RWPE2 (cell line): ENCODE measurements at regions not wholly inside any gene's neighbourhood (a gene's known extent, or its start where the extent isn't known, plus 50 kb on each side); places are given as distances from the start of the nearest gene placed in this dataset.

ENCODE experiments used
- ATAC-seq: fragments of 200-7000 bp; cut with Tn5 transposase; 3 replicates; pipeline ENCODE4 v1.9.1; 2021; ENCODE audit warnings: low read depth
- DNase-seq: peaks from one replicate; pipeline ENCODE4 v3.0.0-alpha.2; 2020; ENCODE audit warnings: low spot score
- H3K27ac ChIP-seq: fragments of 450-650 bp; 2 replicates; pipeline ENCODE4 v1.5.1; 2017; ENCODE audit warnings: mild to moderate bottlenecking; ENCODE audit not compliant: poor library complexity, severe bottlenecking
- H3K27me3 ChIP-seq: fragments of 250-450 bp; sonication (Bioruptor Pico); 2 replicates; pipeline ENCODE4 v1.5.1; 2021; ENCODE audit warnings: mild to moderate bottlenecking, moderate library complexity; ENCODE audit not compliant: insufficient read depth, poor library complexity, severe bottlenecking
- H3K36me3 ChIP-seq: fragments of 250-450 bp; sonication (Bioruptor Pico); 2 replicates; pipeline ENCODE4 v1.5.1; 2020; ENCODE audit warnings: low read depth, mild to moderate bottlenecking, moderate library complexity
- H3K4me1 ChIP-seq: fragments of 250-450 bp; sonication (Bioruptor Pico); 2 replicates; pipeline ENCODE4 v1.5.1; 2021; ENCODE audit warnings: mild to moderate bottlenecking, moderate library complexity; ENCODE audit not compliant: insufficient read depth, poor library complexity, severe bottlenecking
- H3K4me3 ChIP-seq: fragments of 250-450 bp; sonication (Bioruptor Pico); 2 replicates; pipeline ENCODE4 v1.5.1; 2021; ENCODE audit warnings: mild to moderate bottlenecking, moderate library complexity; ENCODE audit not compliant: severe bottlenecking
- H3K9me3 ChIP-seq: fragments of 250-450 bp; sonication (Bioruptor Pico); 2 replicates; pipeline ENCODE4 v1.5.1; 2021; ENCODE audit warnings: mild to moderate bottlenecking, moderate library complexity; ENCODE audit not compliant: severe bottlenecking
- TF ChIP-seq, protein P1 (sequence below): fragments of 450-650 bp; IDR thresholded peaks from one replicate; pipeline ENCODE4 v1.5.1; 2017; ENCODE audit warnings: mild to moderate bottlenecking, moderate library complexity; ENCODE audit not compliant: poor library complexity, severe bottlenecking

DNA sequence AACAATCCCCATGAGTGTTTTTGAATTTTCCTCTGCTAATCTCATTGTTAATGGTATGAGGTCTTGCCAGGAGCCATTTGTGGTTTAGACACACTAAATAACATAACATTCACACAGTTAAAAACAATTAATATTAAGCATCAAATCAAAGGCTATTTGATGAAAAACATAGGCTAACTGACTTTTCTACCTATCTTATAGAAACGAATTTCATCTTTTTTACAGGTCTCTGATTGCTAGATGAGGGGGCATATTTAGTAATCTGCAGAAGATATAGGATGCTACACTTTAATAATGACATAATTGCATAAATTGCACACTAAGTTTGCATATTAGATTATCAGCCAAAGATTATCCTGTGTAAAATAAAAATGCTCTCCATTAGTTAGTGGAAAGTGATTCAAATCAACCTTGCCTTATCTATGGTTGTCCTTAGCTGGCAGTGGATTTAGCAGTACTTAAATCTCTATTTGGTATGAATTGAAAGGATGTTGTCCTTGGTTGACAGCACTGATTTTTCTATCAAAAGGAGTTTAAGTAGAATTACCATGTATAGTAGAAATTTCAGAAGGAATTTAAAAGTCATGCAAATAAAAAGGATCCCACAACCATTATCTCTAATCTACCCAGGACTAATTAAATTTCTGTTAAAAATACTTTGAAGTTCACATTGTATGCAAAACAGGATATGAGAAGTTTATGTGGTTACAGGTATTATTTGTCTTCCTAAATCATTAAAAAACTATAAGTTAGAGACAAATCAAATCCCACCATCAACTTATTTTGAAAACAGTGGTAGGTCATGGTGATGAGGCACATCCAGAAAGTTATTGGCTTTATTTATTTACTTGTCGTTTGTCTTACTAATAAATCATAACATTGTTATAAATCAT lies 50.6 kb upstream of the SPAG16 start:
- DNase-seq (no peak), ATAC-seq (no peak)
- Histone ChIP-seq H3K27me3 (no peaks in the 10 kb centered on the region), H3K27ac (no peak overlapping the region), H3K4me1 (peaks cover 16% of the 10 kb centered on the region), H3K36me3 (no peaks in the 10 kb centered on the region), H3K4me3 (no peak overlapping the region), H3K9me3 (no peaks in the 10 kb centered on the region)
- TF ChIP-seq, protein P1, sequence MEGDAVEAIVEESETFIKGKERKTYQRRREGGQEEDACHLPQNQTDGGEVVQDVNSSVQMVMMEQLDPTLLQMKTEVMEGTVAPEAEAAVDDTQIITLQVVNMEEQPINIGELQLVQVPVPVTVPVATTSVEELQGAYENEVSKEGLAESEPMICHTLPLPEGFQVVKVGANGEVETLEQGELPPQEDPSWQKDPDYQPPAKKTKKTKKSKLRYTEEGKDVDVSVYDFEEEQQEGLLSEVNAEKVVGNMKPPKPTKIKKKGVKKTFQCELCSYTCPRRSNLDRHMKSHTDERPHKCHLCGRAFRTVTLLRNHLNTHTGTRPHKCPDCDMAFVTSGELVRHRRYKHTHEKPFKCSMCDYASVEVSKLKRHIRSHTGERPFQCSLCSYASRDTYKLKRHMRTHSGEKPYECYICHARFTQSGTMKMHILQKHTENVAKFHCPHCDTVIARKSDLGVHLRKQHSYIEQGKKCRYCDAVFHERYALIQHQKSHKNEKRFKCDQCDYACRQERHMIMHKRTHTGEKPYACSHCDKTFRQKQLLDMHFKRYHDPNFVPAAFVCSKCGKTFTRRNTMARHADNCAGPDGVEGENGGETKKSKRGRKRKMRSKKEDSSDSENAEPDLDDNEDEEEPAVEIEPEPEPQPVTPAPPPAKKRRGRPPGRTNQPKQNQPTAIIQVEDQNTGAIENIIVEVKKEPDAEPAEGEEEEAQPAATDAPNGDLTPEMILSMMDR, result no peak
